ENCODE measurements at regions not wholly inside any gene's neighbourhood (a gene's known extent, or its start where the extent isn't known, plus 50 kb on each side); places are given as distances from the start of the nearest gene placed in this dataset.

- TF ChIP-seq CTCF (IDR thresholded peaks at IDR 0.05) (no peak), POLR2A (IDR thresholded peaks at IDR 0.05) (no peak)
Observed at GRCh38 chr6:47162231-47162630, 120.1 kb upstream of the ADGRF1 start.
